ENCODE measurements at regions not wholly inside any gene's neighbourhood (a gene's known extent, or its start where the extent isn't known, plus 50 kb on each side); places are given as distances from the start of the nearest gene placed in this dataset.

GRCh38 chr19:29076963-29077362 lies 136.0 kb downstream of the UQCRFS1 start:
- DNase-seq (ENCODE audit: extremely low spot score), result no peak
- CTCF ChIA-PET, result interaction anchor here (1.9 kb wide), 1 partner anchor 8 kb away, joined by 5 read pairs; no protein-coding TSS in a partner anchor
- TF ChIP-seq HDGF (IDR thresholded peaks at IDR 0.05; ENCODE audit: borderline replicate concordance) (no peak), BHLHE40 (IDR thresholded peaks at IDR 0.05; ENCODE audit: borderline replicate concordance) (no peak), SP1 (IDR thresholded peaks at IDR 0.05) (no peak), ELF4 (IDR thresholded peaks at IDR 0.05) (no peak), SUZ12 (IDR thresholded peaks at IDR 0.05) (no peak)
- POLR2A ChIA-PET, result no interaction called here

GRCh38 chr19:29076161-29076560 lies 136.8 kb downstream of the UQCRFS1 start:
- no peak for DNase-seq (ENCODE audit: extremely low spot score)
- ChIA-PET CTCF (interaction anchor here (1.9 kb wide), 1 partner anchor 8 kb away, joined by 5 read pairs; no protein-coding TSS in a partner anchor), POLR2A (no interaction called here)
- TF ChIP-seq PKNOX1 (IDR thresholded peaks at IDR 0.05) (no peak), L3MBTL2 (conservative IDR thresholded peaks at IDR 0.05) (no peak), FOXK2 (IDR thresholded peaks at IDR 0.05) (no peak), CTBP1 (IDR thresholded peaks at IDR 0.05; ENCODE audit: borderline replicate concordance) (no peak), NFRKB (IDR thresholded peaks at IDR 0.05) (no peak), SP1 (IDR thresholded peaks at IDR 0.05) (no peak), BHLHE40 (IDR thresholded peaks at IDR 0.05; ENCODE audit: borderline replicate concordance) (no peak), LEF1 (IDR thresholded peaks at IDR 0.05; ENCODE audit: borderline replicate concordance) (no peak), ZNF384 (IDR thresholded peaks at IDR 0.05) (no peak), FOXA1 (IDR thresholded peaks at IDR 0.05) (no peak), ARNT (IDR thresholded peaks at IDR 0.05) (no peak), SUZ12 (IDR thresholded peaks at IDR 0.05) (no peak), TARDBP (IDR thresholded peaks at IDR 0.05) (no peak)

- DNase-seq (ENCODE audit: extremely low spot score), result no peak
- ChIA-PET POLR2A (no interaction called here), CTCF (interaction anchor here (1.9 kb wide), 1 partner anchor 10 kb away, joined by 5 read pairs; no protein-coding TSS in a partner anchor)
- TF ChIP-seq TARDBP (IDR thresholded peaks at IDR 0.05), result no peak
- TF ChIP-seq ELF4 (IDR thresholded peaks at IDR 0.05), result no peak
- no peak for TF ChIP-seq SP1 (IDR thresholded peaks at IDR 0.05)
- no peak for TF ChIP-seq NFRKB (IDR thresholded peaks at IDR 0.05)
- TF ChIP-seq CTBP1 (IDR thresholded peaks at IDR 0.05; ENCODE audit: borderline replicate concordance), result no peak
- TF ChIP-seq ZNF384 (IDR thresholded peaks at IDR 0.05), result no peak
- TF ChIP-seq PKNOX1 (IDR thresholded peaks at IDR 0.05), result no peak
- TF ChIP-seq FOXM1 (IDR thresholded peaks at IDR 0.05; ENCODE audit: borderline replicate concordance), result no peak
These were observed 137.8 kb downstream of the UQCRFS1 start for GRCh38 chr19:29075149-29075548.

- DNase-seq (ENCODE audit: extremely low spot score), result no peak
- no peak for TF ChIP-seq FOXM1 (IDR thresholded peaks at IDR 0.05; ENCODE audit: borderline replicate concordance)
- TF ChIP-seq HDGF (IDR thresholded peaks at IDR 0.05; ENCODE audit: borderline replicate concordance), result no peak
- no peak for TF ChIP-seq FOXK2 (IDR thresholded peaks at IDR 0.05)
- no peak for TF ChIP-seq BHLHE40 (IDR thresholded peaks at IDR 0.05; ENCODE audit: borderline replicate concordance)
- no peak for TF ChIP-seq SUZ12 (IDR thresholded peaks at IDR 0.05)
- TF ChIP-seq ELF4 (IDR thresholded peaks at IDR 0.05), result no peak
- TF ChIP-seq TARDBP (IDR thresholded peaks at IDR 0.05), result no peak
- no peak for TF ChIP-seq SP1 (IDR thresholded peaks at IDR 0.05)
- ChIA-PET CTCF (no interaction called here), POLR2A (no interaction called here)
These were observed 138.4 kb downstream of the UQCRFS1 start for GRCh38 chr19:29074579-29074978.

GRCh38 chr19:29067831-29068230 lies 145.1 kb downstream of the UQCRFS1 start:
- ChIA-PET CTCF (no interaction called here), POLR2A (no interaction called here)
- TF ChIP-seq FOXM1 (IDR thresholded peaks at IDR 0.05; ENCODE audit: borderline replicate concordance), result no peak
- no peak for TF ChIP-seq NFRKB (IDR thresholded peaks at IDR 0.05)
- no peak for TF ChIP-seq ELF4 (IDR thresholded peaks at IDR 0.05)
- TF ChIP-seq FOXK2 (IDR thresholded peaks at IDR 0.05), result no peak
- TF ChIP-seq LEF1 (IDR thresholded peaks at IDR 0.05; ENCODE audit: borderline replicate concordance), result no peak
- no peak for TF ChIP-seq CTBP1 (IDR thresholded peaks at IDR 0.05; ENCODE audit: borderline replicate concordance)
- DNase-seq (ENCODE audit: extremely low spot score), result no peak

GRCh38 chr19:29062475-29063435 lies 150.2 kb downstream of the UQCRFS1 start:
- ChIA-PET POLR2A (no interaction called here), CTCF (no interaction called here)
- TF ChIP-seq ZNF384 (IDR thresholded peaks at IDR 0.05) (no peak), ELF4 (IDR thresholded peaks at IDR 0.05) (no peak), L3MBTL2 (conservative IDR thresholded peaks at IDR 0.05) (no peak), FOXA1 (IDR thresholded peaks at IDR 0.05) (no peak), FOXK2 (IDR thresholded peaks at IDR 0.05) (no peak), FOXM1 (IDR thresholded peaks at IDR 0.05; ENCODE audit: borderline replicate concordance) (no peak), BHLHE40 (IDR thresholded peaks at IDR 0.05; ENCODE audit: borderline replicate concordance) (no peak), TARDBP (IDR thresholded peaks at IDR 0.05) (no peak), NFRKB (IDR thresholded peaks at IDR 0.05) (no peak)

GRCh38 chr19:29060813-29061364 lies 152.1 kb downstream of the UQCRFS1 start:
- DNase-seq (ENCODE audit: extremely low spot score), result no peak
- TF ChIP-seq NFRKB (IDR thresholded peaks at IDR 0.05), result no peak
- no peak for TF ChIP-seq FOXK2 (IDR thresholded peaks at IDR 0.05)
- no peak for TF ChIP-seq SP1 (IDR thresholded peaks at IDR 0.05)
- no peak for TF ChIP-seq ARNT (IDR thresholded peaks at IDR 0.05)
- CTCF ChIA-PET, result interaction anchor here (0.5 kb wide), 1 partner anchor 118 kb away, joined by 3 read pairs; no protein-coding TSS in a partner anchor
- POLR2A ChIA-PET, result no interaction called here

More at GRCh38 chr19:29062475-29063435, 150.2 kb downstream of the UQCRFS1 start:
- DNase-seq (ENCODE audit: extremely low spot score), result no peak
